ENCODE measurements at regions not wholly inside any gene's neighbourhood (a gene's known extent, or its start where the extent isn't known, plus 50 kb on each side); places are given as distances from the start of the nearest gene placed in this dataset.
"Not testable (repeated sequence)": the region's sequence is repeated elsewhere in the genome, so short reads cannot be mapped to it uniquely, and the experiment has no call there.

- no peak for DNase-seq
Measured at GRCh38 chr2:128641421-128642080, 322.9 kb upstream of the HS6ST1 start.

DNA sequence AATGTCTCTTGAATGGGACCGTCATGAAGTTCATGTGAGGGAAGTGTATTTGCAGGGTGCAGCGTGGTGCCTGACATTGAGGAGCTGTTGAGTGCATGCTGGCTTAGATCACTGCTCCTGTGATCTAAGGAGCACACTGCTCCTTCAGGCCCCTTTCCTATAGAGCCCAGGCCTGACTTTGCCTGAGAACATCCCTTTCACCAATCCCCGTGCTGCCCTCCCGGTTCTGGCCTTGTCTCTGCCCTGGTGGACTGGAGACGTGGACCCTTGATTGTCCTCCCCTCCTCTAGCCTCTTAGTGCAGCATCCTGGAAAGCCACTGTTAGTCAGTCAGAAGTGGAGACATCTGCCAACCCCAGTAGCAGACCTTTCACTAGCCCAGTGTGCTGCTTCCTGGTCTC is 323.6 kb upstream of the HS6ST1 start:
- no peak for DNase-seq

DNA sequence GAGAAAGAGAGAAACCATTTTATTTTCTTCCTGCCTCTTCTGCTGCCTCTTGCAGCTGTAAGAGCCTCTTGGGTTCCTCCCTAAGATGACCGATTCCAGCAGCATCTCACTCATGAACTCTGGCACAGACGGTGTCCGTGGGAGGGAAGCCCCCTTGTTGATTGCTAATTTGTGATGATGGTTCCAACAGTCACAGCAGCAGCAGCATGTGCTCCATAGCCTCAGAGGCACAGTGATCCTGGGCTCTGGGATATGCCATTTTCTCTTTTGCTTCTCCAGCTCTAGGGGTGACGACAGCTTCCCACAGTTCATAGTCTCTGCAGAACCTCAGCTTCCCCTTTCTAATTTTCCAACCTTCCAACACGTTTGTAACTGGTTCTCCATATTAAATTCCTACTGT is 324.2 kb upstream of the HS6ST1 start:
- no peak for DNase-seq

- DNase-seq, result no peak
Measured at GRCh38 chr2:128643221-128644065, 324.8 kb upstream of the HS6ST1 start.

GRCh38 chr2:128644156-128644555 is 325.5 kb upstream of the HS6ST1 start:
- DNase-seq, result no peak

GRCh38 chr2:128644718-128645256 is 326.1 kb upstream of the HS6ST1 start:
- no peak for DNase-seq

DNA sequence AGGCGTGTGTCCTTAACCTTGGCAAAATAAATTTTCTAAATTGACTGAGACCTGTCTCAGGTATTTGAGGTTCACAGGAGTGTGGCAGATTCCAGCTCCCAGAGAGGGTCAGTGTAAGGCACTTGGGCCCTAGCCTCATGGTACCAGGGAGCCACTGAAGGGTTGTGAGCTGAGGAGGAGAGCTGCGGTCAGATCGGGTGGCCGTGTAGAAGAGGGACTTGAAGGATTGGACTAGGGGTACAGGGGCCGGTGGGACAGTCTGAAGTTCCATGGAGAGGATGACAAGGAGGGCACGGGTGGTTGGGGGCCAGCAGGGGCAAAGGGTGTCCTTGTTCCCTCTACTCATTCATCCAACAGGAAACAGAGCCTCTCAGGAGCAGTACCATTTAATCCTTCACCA is 327.0 kb upstream of the HS6ST1 start:
- DNase-seq, result no peak

GRCh38 chr2:128646091-128646490 is 327.4 kb upstream of the HS6ST1 start:
- no peak for DNase-seq

DNA sequence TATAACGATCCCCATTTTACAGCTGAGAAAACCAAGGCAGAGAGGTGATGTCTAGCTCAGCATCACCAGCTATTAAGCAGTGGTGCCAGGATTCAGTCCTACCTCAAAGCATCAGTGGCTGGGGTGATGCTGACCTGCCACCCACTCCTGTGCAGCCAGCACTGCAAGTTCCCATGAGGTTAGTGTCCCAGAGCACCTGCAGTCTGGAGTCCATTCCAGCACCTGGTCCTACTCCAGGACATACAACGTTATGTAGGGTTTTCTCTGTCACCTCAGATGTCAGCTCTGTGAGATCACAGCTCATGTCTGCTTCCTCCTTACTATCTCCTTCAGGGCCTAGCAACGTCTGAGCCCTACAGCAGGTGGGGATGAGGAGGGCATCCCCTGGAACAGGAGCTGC is 328.0 kb upstream of the HS6ST1 start:
- no peak for DNase-seq

- DNase-seq, result no peak
Measured at GRCh38 chr2:128651000-128651399, 332.3 kb upstream of the HS6ST1 start.

DNA sequence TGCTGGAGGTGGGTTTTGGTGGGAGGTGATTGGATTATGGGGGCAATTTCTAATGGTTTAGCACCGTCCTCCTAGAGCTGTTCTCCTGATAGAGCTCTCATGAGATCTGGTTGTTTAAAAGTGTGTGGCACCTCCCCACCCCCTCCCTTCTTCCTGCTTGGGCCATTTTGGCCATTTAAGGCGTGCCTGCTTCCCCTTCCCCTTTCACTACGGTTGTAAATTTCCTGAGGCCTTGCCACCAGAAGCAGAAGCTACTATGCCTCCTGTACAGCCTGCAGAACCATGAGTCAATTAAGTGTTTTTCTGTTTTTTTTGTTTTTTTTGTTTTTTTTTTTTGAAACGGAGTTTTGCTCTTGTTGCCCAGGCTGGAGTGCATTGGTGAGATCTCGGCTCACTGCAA is 335.7 kb upstream of the HS6ST1 start:
- peak; percentile 65 for DNase-seq

DNA sequence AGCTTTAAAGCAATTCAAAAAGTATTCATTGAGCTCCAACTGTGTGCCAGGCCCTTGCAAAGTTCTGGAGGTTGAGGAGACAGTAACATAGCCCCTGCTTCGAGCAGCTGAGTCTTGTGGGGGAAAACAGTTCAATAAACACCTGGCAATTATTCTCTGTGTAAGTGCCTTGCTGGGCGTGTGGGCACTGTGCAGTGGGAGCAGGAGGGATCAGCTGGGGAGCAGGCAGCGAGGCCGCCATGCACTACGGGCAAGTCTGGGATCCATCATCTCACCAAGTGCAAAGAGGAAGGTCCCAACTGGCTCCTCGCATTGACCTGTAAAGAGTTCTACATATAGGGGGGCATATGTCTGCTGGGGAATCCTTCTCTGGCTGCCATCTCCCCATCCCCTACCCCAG is 342.2 kb upstream of the HS6ST1 start:
- no peak for DNase-seq

DNA sequence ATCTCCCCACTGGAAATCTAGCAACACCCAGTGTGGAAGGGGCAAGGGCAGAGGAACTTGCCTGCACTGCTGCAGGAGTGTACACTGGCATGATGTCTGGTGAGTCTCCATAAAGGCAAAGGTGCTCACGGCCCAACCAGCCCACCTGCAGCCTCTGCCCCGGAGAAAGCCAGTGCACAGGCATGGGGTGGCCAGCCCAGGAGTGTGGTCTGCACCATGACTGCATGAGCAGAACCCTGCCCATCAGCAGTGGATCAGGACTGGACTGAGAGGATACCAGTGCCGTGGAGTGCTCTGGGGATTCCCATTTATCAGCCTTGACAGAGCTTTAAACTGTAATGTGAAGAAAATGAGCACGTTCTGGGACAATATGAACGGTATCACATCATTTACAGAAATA is 342.6 kb upstream of the HS6ST1 start:
- DNase-seq, result no peak

DNA sequence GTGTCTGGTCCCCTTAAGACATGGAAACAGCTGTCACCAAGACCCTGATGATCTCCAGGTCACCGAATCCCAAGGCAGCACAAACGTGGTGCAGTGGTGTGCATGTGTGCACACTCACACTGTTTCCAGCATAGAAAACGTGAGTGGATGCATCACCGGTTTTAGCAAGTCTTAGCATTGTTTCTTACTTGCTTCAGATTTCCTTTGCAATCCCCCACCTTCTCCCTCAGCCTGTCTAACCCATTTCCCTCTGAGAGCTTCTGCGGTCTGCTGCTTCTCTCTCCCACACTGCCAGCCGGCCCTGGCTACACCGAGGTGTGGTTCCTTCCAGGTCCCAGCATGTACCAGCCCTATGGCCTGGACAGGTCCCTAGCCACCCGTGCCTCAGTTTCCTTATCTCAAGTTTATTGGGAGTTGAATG is 343.4 kb upstream of the HS6ST1 start:
- no peak for DNase-seq

GRCh38 chr2:128663371-128664050 is 344.8 kb upstream of the HS6ST1 start:
- no peak for DNase-seq

- DNase-seq, result no peak
Measured at GRCh38 chr2:128664499-128664971, 345.9 kb upstream of the HS6ST1 start.

DNA sequence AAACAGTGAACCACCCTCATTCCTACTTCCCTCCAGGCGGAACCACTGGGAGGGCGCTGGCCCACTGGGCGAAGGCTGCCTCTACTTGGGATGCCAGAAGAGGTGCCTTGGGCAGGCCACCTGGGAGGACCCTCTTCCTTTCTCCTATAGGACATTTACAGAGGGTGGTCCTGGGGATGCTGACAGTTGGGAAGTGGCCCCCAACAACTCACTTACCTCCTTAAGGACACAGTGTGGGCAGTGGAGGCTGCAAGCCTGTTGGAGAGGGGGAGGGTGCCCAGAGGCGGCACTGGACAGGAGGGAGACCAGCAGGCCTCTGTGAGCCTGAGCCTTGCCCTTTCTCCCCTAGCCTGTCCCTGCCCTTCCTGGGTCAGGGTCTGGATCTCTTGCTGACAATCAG is 346.4 kb upstream of the HS6ST1 start:
- DNase-seq, result no peak

DNA sequence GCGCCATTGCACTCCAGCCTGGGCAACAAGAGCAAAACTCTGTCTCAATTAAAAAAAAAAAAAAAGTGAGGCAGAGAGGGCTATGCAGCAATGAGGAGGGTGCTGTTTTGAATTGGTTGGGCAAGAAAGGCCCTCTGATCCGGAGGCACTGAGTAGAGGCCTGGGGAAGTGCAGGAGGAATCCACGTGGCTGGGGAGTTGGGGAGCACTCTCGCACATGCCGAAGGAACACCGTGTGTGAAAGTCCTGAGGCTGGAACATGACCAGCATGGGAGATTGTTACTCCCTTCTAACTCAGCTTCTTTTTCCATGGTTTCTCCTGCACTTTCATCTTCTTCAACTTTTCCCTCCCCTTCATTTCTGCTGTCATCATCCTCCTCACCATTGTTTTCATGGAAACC is 347.9 kb upstream of the HS6ST1 start:
- DNase-seq, result no peak

GRCh38 chr2:128667391-128667790 is 348.7 kb upstream of the HS6ST1 start:
- DNase-seq, result no peak

DNA sequence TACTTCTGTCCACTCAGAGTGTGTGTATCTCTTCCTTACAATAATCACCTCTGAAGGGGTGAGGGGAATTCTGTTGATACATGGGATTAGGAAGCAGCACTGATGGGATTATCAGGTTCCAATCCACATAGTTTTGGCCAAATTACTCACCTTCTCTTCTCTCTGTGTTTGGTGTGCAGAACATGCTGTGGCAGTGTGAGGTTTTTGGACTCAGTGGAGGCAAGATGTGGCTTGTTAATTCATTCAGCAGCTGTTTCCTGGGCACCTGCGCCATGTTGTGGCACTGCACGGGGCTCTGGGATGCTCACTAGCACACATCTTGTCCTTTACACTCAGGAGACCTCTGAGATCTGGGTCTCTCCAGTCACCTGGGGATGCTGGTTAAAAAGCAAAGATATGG is 350.3 kb upstream of the HS6ST1 start:
- no peak for DNase-seq

DNA sequence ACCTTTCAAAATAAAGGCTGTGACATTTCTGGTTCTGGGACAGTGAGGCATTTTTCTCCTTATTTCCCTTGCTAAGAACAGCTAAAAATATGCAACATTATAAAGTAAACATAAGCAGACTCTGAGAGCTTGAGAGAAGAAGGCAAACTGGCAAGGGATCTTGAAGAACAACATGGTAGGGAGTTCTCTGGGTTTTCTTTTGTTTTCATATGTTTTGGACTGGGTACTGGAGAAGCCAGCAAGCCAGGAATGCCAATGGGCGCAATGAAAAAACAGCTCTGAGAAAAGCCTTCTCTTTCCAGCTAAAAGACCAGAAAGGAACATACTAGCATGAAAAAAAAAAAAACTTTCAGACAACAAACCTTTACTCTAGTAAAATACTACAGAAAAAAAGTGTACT is 351.4 kb upstream of the HS6ST1 start:
- DNase-seq, result no peak

GRCh38 chr2:128671981-128672757 is 353.5 kb upstream of the HS6ST1 start:
- DNase-seq, result not testable (repeated sequence)

DNA sequence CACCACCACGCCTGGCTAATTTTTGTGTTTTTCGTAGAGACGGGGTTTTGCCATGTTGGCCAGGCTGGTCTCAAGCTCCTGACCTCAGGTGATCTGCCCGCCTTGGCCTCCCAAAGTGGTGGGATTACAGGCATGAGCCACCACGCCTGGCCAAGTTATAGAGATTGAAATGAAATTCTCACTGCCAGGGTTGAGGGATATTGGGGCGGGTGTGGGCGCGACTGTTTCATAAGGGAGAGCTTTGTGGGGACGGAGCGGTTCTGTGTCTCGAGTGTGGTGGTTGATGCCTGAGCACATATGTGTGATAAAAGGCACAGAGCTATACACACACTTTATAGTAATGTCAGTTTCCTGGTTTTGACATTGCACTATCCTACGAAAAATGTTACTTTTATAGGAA is 361.0 kb upstream of the HS6ST1 start:
- not testable (repeated sequence) for DNase-seq

All from CD4-positive, alpha-beta T cell treated with Interleukin-15 for 1 hour (primary cell).